Naive thymus-derived CD4-positive, alpha-beta T cell (primary cell): ENCODE measurements at regions not wholly inside any gene's neighbourhood (a gene's known extent, or its start where the extent isn't known, plus 50 kb on each side); places are given as distances from the start of the nearest gene placed in this dataset.

Experiments
- ATAC-seq: fragments of 150-1000 bp; cut with Tn5 transposase; 2 replicates; pipeline ENCODE4 v1.10.0; 2021; ENCODE audit warnings: mild to moderate bottlenecking, moderate library complexity
- CTCF ChIA-PET: fragments of 350-600 bp; sonication (Branson Sonifier 250); formaldehyde crosslinking; loops from one replicate; lab custom pipeline; 2021; ENCODE audit warnings: antibody characterized with exemption; lab: Charles Lee
- POLR2A ChIA-PET: fragments of 350-600 bp; sonication (Branson Sonifier 250); formaldehyde crosslinking; loops from one replicate; lab custom pipeline; 2021; ENCODE audit warnings: antibody characterized with exemption, inconsistent platforms; lab: Charles Lee
- DNase-seq, 9 donors: peaks; one replicate each; pipeline versions ENCODE4 v3.0.0 to v3.0.0-alpha.2; 2020 to 2022; ENCODE audit warnings: mixed read lengths in 1 of 9
- H3K27ac ChIP-seq: one replicate; pipeline ENCODE4 v1.7.0; 2013; ENCODE audit warnings: mild to moderate bottlenecking, low read depth, low read length, moderate library complexity
- H3K27me3 ChIP-seq, 2 donors: one replicate each; pipeline ENCODE4 v1.7.0; 2013; ENCODE audit warnings: low read length in 2 of 2, mild to moderate bottlenecking in 2 of 2, moderate library complexity in 2 of 2; ENCODE audit not compliant: control insufficient read depth in 2 of 2, insufficient read depth in 2 of 2
- H3K36me3 ChIP-seq, 3 experiments: 1 replicate in 2 of 3; 2 replicates in 1 of 3; pipeline ENCODE4 v1.7.0; 2013; ENCODE audit warnings: low read length in 3 of 3, mild to moderate bottlenecking in 3 of 3, moderate library complexity in 1 of 3; ENCODE audit not compliant: insufficient read depth in 3 of 3, control insufficient read depth in 2 of 3
- H3K4me1 ChIP-seq, 2 donors: one replicate each; pipeline ENCODE4 v1.7.0; 2013; ENCODE audit warnings: low read length in 2 of 2, mild to moderate bottlenecking in 2 of 2, moderate library complexity in 1 of 2; ENCODE audit not compliant: control insufficient read depth in 2 of 2, insufficient read depth in 2 of 2
- H3K4me3 ChIP-seq: 2 replicates; pipeline ENCODE4 v1.7.0; 2013; ENCODE audit warnings: mild to moderate bottlenecking, low read length
- H3K9me3 ChIP-seq, 3 experiments: 1 replicate in 2 of 3; 2 replicates in 1 of 3; pipeline ENCODE4 v1.7.0; 2013; ENCODE audit warnings: low read length in 3 of 3; ENCODE audit not compliant: control insufficient read depth in 2 of 3
- H3K27ac Mint-ChIP-seq, 9 donors: one replicate each; pipeline ENCODE4 v1.8.0; 2020 to 2022; ENCODE audit warnings: mixed read lengths in 9 of 9, mild to moderate bottlenecking in 8 of 9, moderate library complexity in 5 of 9, inconsistent platforms in 2 of 9
- H3K27me3 Mint-ChIP-seq, 5 donors: one replicate each; pipeline ENCODE4 v1.8.0; 2021 to 2022; ENCODE audit warnings: mixed read lengths in 5 of 5, mild to moderate bottlenecking in 1 of 5
- H3K36me3 Mint-ChIP-seq, 5 donors: one replicate each; pipeline ENCODE4 v1.8.0; 2020 to 2022; ENCODE audit warnings: mixed read lengths in 5 of 5, mild to moderate bottlenecking in 3 of 5, inconsistent platforms in 1 of 5
- H3K4me1 Mint-ChIP-seq, 7 donors: one replicate each; pipeline ENCODE4 v1.8.0; 2020 to 2022; ENCODE audit warnings: mixed read lengths in 7 of 7, mild to moderate bottlenecking in 3 of 7, inconsistent platforms in 1 of 7
- H3K4me3 Mint-ChIP-seq, 10 donors: one replicate each; pipeline ENCODE4 v1.8.0; 2020 to 2022; ENCODE audit warnings: mild to moderate bottlenecking in 10 of 10, mixed read lengths in 10 of 10, moderate library complexity in 6 of 10, inconsistent platforms in 2 of 10
- H3K9me3 Mint-ChIP-seq, 11 donors: one replicate each; pipeline ENCODE4 v1.8.0; 2020 to 2022; ENCODE audit warnings: mixed read lengths in 11 of 11, mild to moderate bottlenecking in 4 of 11, inconsistent platforms in 1 of 11, moderate library complexity in 1 of 11
- intact Hi-C, 2 donors: fragments of 100-400 bp; cut with micrococcal nuclease; formaldehyde crosslinking; loops; one replicate each; pipeline ENCODE4 v1.15.1; 2023

DNA sequence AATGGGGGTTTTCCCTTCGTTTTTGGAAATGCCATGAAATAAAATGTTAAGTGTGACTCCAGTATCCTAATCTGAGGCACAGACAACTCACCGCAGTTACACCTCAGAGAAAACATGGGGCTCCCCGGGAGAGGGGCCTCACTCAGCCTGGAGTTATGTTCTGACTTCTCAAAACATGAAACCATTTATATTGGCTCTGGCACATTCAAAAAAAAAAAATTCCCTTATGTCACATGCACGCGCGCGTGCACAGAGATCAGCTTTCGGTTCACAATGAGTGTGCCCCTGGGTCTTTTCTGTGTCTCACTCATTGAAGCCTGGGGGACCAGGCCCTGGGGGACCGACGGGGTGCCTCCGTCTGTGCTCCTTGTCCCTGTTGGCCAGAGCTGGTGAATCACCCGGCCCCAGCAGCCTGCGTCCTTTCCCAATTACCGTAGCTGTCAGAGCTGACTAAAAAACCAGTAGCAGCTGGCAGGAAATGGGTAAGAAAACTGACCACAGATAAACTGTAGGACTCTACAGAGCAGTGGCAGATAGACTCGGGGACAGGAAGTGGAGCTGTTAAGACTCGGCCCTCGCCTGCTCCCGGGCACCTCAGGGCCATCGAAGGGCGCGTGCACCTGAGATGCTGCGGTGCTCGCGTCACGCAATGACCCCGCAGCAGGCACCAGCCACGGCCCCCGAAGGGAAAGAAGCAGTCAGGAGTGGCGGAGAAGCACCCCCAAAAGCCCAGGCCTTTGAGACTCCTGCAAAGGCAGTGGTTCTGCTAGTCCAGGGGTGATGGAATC, 138.3 kb upstream of the ID2 start:
- CTCF ChIA-PET, result no interaction called here
- Mint-ChIP-seq H3K4me1 (peaks cover 32 to 89% (median 51%) of the 10 kb centered on the region in 7 donors), H3K9me3 (peaks cover 0 to 3% (median 0%) of the 10 kb centered on the region in 11 donors), H3K4me3 (peak overlapping the region in 3 of 10 donors; percentile 13 to 72 (median 51)), H3K36me3 (peaks cover 0 to 3% (median 0%) of the 10 kb centered on the region in 5 donors), H3K27ac (peak overlapping the region in 2 of 9 donors; percentile 36 to 97), H3K27me3 (no peaks in the 10 kb centered on the region)
- Histone ChIP-seq H3K4me3 (peak overlapping the region; percentile 18), H3K27ac (no peak overlapping the region), H3K4me1 (peaks cover 10 to 62% of the 10 kb centered on the region in 2 donors), H3K9me3 (no peaks in the 10 kb centered on the region), H3K36me3 (no peaks in the 10 kb centered on the region), H3K27me3 (no peaks in the 10 kb centered on the region)
- ATAC-seq (peak; percentile 75), DNase-seq (peak in 1 of 9 donors; percentile 78)
- intact Hi-C loops, result loop anchor here in 1 of 2 donors (1.0 to 10.0 kb wide), 12 partner anchors 28 to 1341 kb away; no protein-coding TSS in a partner anchor
- POLR2A ChIA-PET, result no interaction called here

GRCh38 chr2:8544171-8544785, 137.6 kb upstream of the ID2 start:
- intact Hi-C loops, result loop anchor here in 1 of 2 donors (2.0 to 10.0 kb wide), 6 partner anchors 63 to 1089 kb away; no protein-coding TSS in a partner anchor
- Mint-ChIP-seq H3K4me1 (peaks cover 32 to 89% (median 49%) of the 10 kb centered on the region in 7 donors), H3K9me3 (peaks cover 0 to 3% (median 0%) of the 10 kb centered on the region in 11 donors), H3K27me3 (no peaks in the 10 kb centered on the region), H3K27ac (peak overlapping the region in 3 of 9 donors; percentile 36 to 97 (median 55)), H3K4me3 (peak overlapping the region in 2 of 10 donors; percentile 18 to 64), H3K36me3 (peaks cover 0 to 3% (median 0%) of the 10 kb centered on the region in 5 donors)
- Histone ChIP-seq H3K27me3 (no peaks in the 10 kb centered on the region), H3K27ac (no peak overlapping the region), H3K36me3 (no peaks in the 10 kb centered on the region), H3K4me3 (no peak overlapping the region), H3K4me1 (peaks cover 10 to 62% of the 10 kb centered on the region in 2 donors), H3K9me3 (no peaks in the 10 kb centered on the region)
- CTCF ChIA-PET, result interaction anchor here (0.6 kb wide), 1 partner anchor 14 kb away, joined by 3 read pairs; no protein-coding TSS in a partner anchor
- POLR2A ChIA-PET, result no interaction called here
- ATAC-seq (no peak), DNase-seq (no peak)

GRCh38 chr2:8544786-8545694, 136.8 kb upstream of the ID2 start:
- Mint-ChIP-seq H3K27me3 (no peaks in the 10 kb centered on the region), H3K4me3 (peak overlapping the region in 7 of 10 donors; percentile 2 to 64 (median 23)), H3K27ac (peak overlapping the region in 4 of 9 donors; percentile 43 to 97 (median 60)), H3K36me3 (peaks cover 0 to 3% (median 0%) of the 10 kb centered on the region in 5 donors), H3K4me1 (peaks cover 32 to 84% (median 42%) of the 10 kb centered on the region in 7 donors), H3K9me3 (peaks cover 0 to 3% (median 0%) of the 10 kb centered on the region in 11 donors)
- Histone ChIP-seq H3K4me3 (peak overlapping the region; percentile 17), H3K9me3 (no peaks in the 10 kb centered on the region), H3K27ac (no peak overlapping the region), H3K4me1 (peaks cover 10 to 57% of the 10 kb centered on the region in 2 donors), H3K27me3 (no peaks in the 10 kb centered on the region), H3K36me3 (no peaks in the 10 kb centered on the region)
- ChIA-PET CTCF (interaction anchor here (0.6 kb wide), 1 partner anchor 13 kb away, joined by 3 read pairs; no protein-coding TSS in a partner anchor), POLR2A (no interaction called here)
- intact Hi-C loops, result loop anchor here (1.0 to 10.0 kb wide), 7 partner anchors 21 to 1090 kb away; no protein-coding TSS in a partner anchor
- ATAC-seq (peak; percentile 82), DNase-seq (peak in 8 of 9 donors; percentile 10 to 85 (median 32))

- no peaks in the 10 kb centered on the region for H3K27me3 ChIP-seq
- H3K4me1 Mint-ChIP-seq, result peaks cover 30 to 75% (median 40%) of the 10 kb centered on the region in 7 donors
- H3K36me3 Mint-ChIP-seq, result peaks cover 0 to 3% (median 0%) of the 10 kb centered on the region in 5 donors
- no peaks in the 10 kb centered on the region for H3K36me3 ChIP-seq
- DNase-seq (no peak), ATAC-seq (no peak)
- no peak overlapping the region for H3K4me3 ChIP-seq
- peaks cover 0 to 3% (median 0%) of the 10 kb centered on the region in 11 donors for H3K9me3 Mint-ChIP-seq
- no peaks in the 10 kb centered on the region for H3K27me3 Mint-ChIP-seq
- no peak overlapping the region for H3K27ac ChIP-seq
- ChIA-PET POLR2A (no interaction called here), CTCF (no interaction called here)
- peak overlapping the region in 1 of 10 donors; percentile 4 for H3K4me3 Mint-ChIP-seq
- H3K4me1 ChIP-seq, result peaks cover 10 to 49% of the 10 kb centered on the region in 2 donors
- intact Hi-C loops, result loop anchor here (1.0 to 10.0 kb wide), 4 partner anchors 22 to 1091 kb away; no protein-coding TSS in a partner anchor
- H3K9me3 ChIP-seq, result no peaks in the 10 kb centered on the region
- H3K27ac Mint-ChIP-seq, result peak overlapping the region in 4 of 9 donors; percentile 21 to 97 (median 60)
Observed at GRCh38 chr2:8545695-8546611, 135.9 kb upstream of the ID2 start.

DNA sequence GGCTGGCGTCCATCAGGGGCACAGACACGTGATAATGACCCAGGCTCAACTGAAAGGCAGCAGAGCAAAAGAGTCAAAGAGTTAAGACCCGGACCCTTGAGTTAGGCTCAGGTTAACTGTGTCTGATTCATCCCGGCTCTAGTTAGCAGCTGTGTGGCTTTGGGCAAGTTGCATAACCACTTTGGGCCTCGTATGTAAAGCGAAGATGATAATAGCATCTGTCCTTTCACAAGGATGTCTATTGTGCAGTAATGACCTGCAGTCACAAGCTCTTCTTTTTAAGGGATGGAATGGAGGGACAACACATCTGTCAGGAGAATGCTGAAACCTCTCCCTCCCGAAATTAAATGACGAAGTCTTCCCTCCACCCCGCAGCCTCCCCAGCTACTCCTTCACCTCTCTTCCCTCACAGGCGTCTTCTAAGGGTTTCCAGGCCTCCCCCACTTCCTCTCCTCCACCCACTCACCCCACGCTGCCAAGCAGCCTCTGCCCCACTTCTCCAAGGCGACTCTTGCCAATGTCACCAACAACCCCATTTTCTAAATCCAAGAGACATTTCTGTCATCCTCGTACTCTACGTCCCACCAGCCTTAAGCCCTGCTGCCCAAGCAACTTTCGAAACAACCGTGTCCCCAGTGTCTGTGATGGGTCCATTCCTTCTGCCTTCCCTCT, 135.1 kb upstream of the ID2 start:
- ChIA-PET POLR2A (no interaction called here), CTCF (no interaction called here)
- no peak overlapping the region for H3K4me3 ChIP-seq
- H3K27me3 ChIP-seq, result no peaks in the 10 kb centered on the region
- no peaks in the 10 kb centered on the region for H3K9me3 ChIP-seq
- H3K27ac ChIP-seq, result no peak overlapping the region
- DNase-seq (no peak), ATAC-seq (no peak)
- Mint-ChIP-seq H3K27me3 (no peaks in the 10 kb centered on the region), H3K36me3 (peaks cover 0 to 3% (median 0%) of the 10 kb centered on the region in 5 donors), H3K27ac (peak overlapping the region in 3 of 9 donors; percentile 15 to 36 (median 28)), H3K4me1 (peaks cover 27 to 72% (median 34%) of the 10 kb centered on the region in 7 donors), H3K4me3 (peak overlapping the region in 2 of 10 donors; percentile 4), H3K9me3 (peaks cover 0 to 3% (median 0%) of the 10 kb centered on the region in 11 donors)
- H3K4me1 ChIP-seq, result peaks cover 10 to 47% of the 10 kb centered on the region in 2 donors
- intact Hi-C loops, result loop anchor here in 1 of 2 donors (10.0 kb wide), 2 partner anchors 872 to 1092 kb away; no protein-coding TSS in a partner anchor
- H3K36me3 ChIP-seq, result no peaks in the 10 kb centered on the region
